Putamen (tissue), 1 donor: ENCODE measurements at regions not wholly inside any gene's neighbourhood (a gene's known extent, or its start where the extent isn't known, plus 50 kb on each side); places are given as distances from the start of the nearest gene placed in this dataset.
"Not testable (repeated sequence)": the region's sequence is repeated elsewhere in the genome, so short reads cannot be mapped to it uniquely, and the experiment has no call there.

ENCODE experiments used
- DNase-seq: peaks from one replicate; pipeline ENCODE4 v3.0.0-alpha.2; 2016; ENCODE audit warnings: low spot score

GRCh38 chr13:82571653-82572052, 1310.6 kb downstream of the SLITRK1 start:
- no peak for DNase-seq

DNA sequence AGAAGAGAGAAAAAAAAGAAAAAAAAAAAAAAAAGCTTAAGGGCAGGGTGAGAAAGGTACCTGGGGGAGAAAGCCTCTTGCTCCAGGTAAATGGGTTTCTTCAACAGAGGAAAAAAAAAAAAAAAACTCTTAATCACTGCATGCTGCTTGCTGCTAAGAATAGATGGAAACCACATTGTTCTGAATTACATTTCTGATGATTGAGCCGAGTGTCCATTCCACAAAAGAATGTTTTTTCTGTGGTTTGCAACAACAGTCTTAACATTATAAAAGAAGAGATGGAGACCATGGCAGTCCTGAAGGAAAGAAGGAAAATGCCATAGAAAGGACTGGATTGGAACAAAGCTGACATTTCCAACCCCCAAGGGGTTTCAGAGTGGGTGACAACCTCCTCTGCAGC, 1312.7 kb downstream of the SLITRK1 start:
- DNase-seq: no peak

DNA sequence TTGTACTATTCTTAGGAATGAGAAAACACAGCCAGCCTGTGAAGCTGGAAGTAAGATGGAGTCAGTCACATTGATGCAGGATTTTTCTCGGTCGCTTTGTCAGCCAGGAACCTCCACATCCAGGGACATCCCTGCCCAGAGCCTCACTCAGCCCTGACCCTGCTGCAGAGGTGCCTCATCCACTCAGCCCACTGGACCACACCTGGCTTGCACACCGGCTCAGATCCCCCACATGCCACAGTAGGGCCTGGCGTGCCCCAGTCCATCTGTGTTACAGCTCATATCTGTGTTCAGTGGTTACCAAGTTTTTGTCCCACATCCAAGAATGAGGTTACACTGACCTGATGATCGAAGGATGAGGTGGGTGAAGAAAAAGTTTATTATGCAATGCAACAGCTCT, 1315.4 kb downstream of the SLITRK1 start:
- DNase-seq: no peak

GRCh38 chr13:82565201-82565600, 1317.1 kb downstream of the SLITRK1 start:
- DNase-seq: no peak

DNA sequence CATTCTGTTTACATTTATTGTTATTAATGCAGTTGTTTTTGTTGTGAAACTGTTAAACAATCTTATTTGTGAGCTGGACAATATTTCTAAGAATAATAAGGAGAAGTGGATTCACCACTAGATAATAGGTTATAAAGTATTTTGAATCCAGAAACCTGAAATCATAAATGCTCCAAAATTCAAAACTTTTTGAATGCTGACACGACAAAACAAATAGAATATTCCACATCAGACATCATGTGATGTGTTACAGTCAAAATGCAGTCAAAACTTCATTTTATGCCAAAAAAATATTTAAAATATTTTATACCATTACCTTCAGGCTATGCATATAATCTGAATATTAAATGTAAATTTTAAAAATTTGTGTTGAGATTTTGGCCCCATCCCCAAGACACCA, 1321.4 kb downstream of the SLITRK1 start:
- no peak for DNase-seq

GRCh38 chr13:82522872-82523271, 1359.4 kb downstream of the SLITRK1 start:
- DNase-seq: no peak

DNA sequence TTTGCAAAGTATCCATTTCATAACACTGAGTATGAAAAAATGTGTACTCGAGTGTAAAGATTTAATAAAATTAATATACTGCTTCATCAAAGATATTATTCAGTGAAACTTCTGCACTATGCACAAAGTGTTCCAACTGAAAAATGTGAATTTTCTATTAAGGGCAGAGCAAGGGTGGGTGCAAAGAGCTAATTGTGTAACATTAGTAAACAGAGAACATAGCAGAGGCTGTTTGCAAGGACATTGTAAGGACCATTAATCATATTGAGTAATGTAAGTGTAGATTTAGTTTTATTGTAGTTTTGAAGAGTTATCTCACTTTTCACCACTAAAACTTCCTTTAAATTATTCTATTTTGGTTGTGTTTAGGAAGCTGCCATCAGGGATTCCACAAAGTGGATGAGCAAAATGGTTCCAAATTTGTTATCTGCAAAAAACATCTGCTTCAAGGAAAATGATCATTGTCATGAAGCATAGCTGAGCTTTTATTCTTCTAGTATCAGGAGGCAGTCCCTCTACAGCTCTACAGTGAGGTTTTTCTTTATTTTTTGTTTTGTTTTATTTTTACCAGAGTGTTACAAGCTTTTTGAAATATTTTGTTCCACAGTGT, 1375.4 kb downstream of the SLITRK1 start:
- no peak for DNase-seq

GRCh38 chr13:82501834-82502233, 1380.4 kb downstream of the SLITRK1 start:
- DNase-seq: no peak

DNA sequence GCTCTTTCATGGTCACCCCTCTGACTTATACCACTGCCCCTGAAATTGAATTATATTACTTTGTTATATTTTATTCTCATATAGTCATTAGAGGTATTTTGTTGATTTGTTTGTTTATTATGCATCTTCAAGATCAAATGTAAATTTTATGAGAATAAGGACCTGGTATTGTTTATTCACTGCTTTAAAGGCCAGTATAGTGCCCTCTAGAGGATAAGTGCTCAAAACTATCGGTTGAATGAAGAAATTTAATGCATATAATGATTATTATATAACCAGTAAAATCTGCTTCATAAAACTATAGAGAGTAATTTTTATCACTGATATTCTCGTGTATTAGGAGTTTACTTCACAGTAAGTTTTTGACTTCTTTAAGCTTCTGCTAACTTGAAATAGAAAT, 1401.9 kb downstream of the SLITRK1 start:
- no peak for DNase-seq

GRCh38 chr13:82477436-82477835, 1404.8 kb downstream of the SLITRK1 start:
- DNase-seq: no peak

- no peak for DNase-seq
These were observed 1414.6 kb downstream of the SLITRK1 start for GRCh38 chr13:82467626-82468025.

GRCh38 chr13:82459575-82459974, 1422.7 kb downstream of the SLITRK1 start:
- DNase-seq: not testable (repeated sequence)

DNA sequence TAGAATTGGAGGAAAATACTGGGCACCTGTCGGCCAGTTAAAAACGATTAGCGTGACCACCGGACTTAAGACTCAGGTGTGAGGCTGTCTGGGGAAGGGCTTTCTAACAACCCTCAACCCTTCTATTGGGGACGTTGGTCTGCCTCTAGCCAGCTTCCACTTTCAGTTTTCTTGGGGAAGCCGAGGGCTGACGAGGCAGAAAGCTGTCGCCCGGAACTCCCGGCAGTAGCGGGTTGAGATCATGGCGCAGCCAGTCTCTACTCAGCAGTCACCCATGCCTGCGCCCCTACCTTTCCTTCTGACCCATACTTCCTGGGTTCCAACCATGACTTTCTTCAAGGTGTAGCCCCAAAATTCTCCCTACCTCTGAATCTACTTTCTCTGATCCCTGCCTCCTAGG, 1424.1 kb downstream of the SLITRK1 start:
- DNase-seq: no peak

DNA sequence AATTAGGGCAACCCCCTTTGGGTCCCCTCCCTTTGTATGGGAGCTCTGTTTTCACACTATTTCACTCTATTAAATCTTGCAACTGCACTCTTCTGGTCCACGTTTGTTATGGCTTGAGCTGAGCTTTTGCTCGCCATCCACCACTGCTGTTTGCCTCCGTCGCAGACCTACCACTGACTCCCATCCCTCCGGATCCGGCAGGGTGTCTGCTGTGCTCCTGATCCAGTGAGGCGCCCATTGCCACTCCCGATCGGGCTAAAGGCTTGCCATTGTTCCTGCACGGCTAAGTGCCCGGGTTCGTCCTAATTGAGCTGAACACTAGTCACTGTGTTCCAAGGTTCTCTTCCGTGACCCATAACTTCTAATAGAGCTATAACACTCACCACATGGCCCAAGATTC, 1424.7 kb downstream of the SLITRK1 start:
- DNase-seq: not testable (repeated sequence)

- DNase-seq: peak; percentile 0
These were observed 1434.7 kb downstream of the SLITRK1 start for GRCh38 chr13:82447416-82448077.

- no peak for DNase-seq
These were observed 1442.9 kb downstream of the SLITRK1 start for GRCh38 chr13:82439159-82439904.

DNA sequence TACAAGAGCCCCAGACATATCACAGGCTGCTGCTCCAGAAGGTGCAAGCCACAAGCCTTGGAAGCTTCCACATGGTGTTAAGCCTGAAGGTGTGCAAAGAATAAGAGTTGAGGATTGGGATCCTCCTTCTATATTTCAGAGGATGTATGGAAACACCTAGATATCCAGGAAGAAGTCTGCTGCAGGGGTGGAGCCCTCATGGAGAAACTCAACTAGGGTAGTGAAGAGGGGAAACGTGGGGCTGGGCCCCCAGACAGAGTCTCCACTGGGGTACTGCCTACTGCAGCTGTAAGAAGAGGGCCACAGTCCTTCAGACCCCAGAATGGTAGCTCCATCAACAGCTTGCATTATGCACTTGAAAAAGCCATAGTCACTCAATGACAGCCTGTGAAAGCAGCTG, 1444.0 kb downstream of the SLITRK1 start:
- no peak for DNase-seq

DNA sequence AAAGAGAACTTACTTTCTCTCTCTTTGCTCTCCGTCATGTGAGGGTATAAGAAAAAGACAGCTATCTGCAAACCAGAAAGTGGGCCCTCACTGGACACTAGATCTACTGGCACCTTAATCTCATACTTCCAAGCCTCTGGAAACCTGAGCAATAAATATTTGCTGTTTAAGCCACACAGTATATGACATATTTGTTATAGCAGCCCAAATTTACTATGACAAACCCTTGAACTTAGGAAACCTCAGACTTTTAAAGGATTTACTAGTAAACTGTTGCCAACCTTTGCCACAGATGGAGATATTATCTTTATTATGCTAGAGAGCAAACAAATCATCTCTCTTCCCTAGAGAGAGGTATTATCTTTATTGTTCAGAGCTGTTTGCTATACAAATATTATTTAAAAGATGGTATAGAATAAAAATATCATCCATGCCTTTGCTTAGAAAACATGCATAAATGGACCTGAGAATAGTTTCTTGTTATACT, 1446.1 kb downstream of the SLITRK1 start:
- no peak for DNase-seq

DNA sequence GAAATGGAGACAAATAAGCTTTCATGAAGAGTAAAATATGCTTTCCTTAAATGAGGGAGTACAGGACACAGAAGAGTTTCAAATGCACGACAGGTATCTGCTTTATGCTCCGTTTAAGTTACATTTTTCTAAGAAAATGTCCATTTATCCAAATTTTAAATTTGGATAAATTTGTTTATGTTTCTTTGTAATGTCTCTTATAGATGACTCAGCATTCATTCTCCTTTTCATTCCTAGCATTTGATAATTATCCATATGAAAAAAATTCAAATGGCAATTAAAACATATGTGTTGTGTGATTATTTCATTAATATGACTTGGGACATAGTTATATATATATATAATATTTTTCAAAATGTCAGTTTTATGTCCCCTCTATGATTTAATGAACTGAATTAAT, 1449.3 kb downstream of the SLITRK1 start:
- no peak for DNase-seq

DNA sequence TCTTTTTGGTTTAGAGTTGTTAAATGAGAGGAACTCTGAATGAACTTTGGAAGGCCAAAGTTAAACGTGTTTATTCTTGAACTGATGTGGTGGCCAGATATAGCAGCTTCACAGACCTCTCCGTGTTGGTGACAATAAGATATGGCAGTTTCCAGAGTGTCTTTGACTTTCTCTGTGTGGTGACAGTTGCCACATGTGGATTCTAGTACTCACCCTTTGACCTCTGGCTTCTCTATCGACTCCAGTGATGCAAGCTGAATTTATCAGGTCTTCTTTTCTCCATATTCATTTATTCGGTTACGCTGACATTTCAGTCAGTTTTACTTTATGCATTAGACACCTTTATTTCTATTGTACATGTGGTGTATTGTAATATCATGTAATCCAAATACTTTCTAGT, 1469.5 kb downstream of the SLITRK1 start:
- DNase-seq: no peak

DNA sequence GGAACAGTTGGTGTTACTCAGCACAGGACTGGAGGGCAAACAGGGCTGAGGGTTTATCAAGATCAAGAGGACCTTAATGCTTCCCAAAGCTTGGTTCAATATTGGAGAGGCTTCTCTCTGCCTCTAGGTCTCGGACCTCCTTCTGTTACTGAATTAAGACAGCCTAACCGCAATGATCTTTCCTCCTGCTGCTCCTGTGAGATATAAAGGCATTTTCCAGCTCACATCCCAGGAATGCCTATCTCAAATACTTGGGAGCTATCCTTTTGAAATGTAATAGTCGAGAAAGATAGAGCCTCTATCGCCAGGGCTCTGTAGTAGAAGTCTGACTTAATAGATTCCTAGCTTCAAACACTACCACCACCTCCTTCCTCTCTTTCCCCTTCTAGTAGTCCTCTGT, 1475.0 kb downstream of the SLITRK1 start:
- DNase-seq: no peak

DNA sequence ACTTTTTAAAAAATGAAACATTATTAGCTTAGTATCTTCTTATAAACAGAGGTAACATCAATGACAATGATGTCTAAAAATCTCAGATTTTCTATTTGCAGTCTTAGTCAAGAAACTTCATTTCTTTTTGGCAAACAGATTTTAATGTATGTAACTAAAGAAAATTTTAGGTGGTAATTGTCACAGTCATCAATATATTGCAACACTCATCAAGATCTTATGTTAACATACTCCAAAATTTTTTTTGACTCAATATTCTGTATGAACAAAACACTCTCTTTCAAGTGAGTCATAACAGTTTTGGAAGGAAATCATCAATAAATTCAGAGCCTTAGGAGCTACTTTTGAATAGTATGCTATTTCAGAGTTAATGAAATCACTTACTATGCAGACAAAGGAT, 1507.6 kb downstream of the SLITRK1 start:
- no peak for DNase-seq

- DNase-seq: no peak
These were observed 1512.0 kb downstream of the SLITRK1 start for GRCh38 chr13:82370316-82370715.
